H9 (cell line): ENCODE measurements at regions not wholly inside any gene's neighbourhood (a gene's known extent, or its start where the extent isn't known, plus 50 kb on each side); places are given as distances from the start of the nearest gene placed in this dataset.

Experiments used
- DNase-seq: peaks from one replicate; pipeline ENCODE4 v3.0.0-alpha.2; 2017
- H2AFZ ChIP-seq: one replicate; pipeline ENCODE4 v1.6.1; 2013; ENCODE audit warnings: mild to moderate bottlenecking, low read length, control low read depth, moderate library complexity
- H2AK5ac ChIP-seq: 2 replicates; pipeline ENCODE4 v1.6.1; 2013; ENCODE audit warnings: low read length, control low read depth, mixed read lengths; ENCODE audit not compliant: insufficient read length
- H2BK120ac ChIP-seq: one replicate; pipeline ENCODE4 v1.6.1; 2013; ENCODE audit warnings: low read depth, mild to moderate bottlenecking, low read length, control low read depth, inconsistent platforms; ENCODE audit not compliant: poor library complexity, severe bottlenecking
- H2BK12ac ChIP-seq: 2 replicates; pipeline ENCODE4 v1.6.1; 2013; ENCODE audit warnings: low read length, control low read depth, mixed read lengths, low read depth; ENCODE audit not compliant: insufficient read length
- H2BK15ac ChIP-seq: 2 replicates; pipeline ENCODE4 v1.6.1; 2013; ENCODE audit warnings: low read depth, low read length, control low read depth
- H2BK20ac ChIP-seq: one replicate; pipeline ENCODE4 v1.6.1; 2013; ENCODE audit warnings: low read depth, mild to moderate bottlenecking, low read length, control low read depth, inconsistent platforms; ENCODE audit not compliant: poor library complexity, severe bottlenecking
- H2BK5ac ChIP-seq: 2 replicates; pipeline ENCODE4 v1.6.1; 2013; ENCODE audit warnings: low read length, control low read depth, mixed read lengths; ENCODE audit not compliant: insufficient read length
- H3K14ac ChIP-seq: 2 replicates; pipeline ENCODE4 v1.6.1; 2013; ENCODE audit warnings: low read length, control low read depth; ENCODE audit not compliant: insufficient read depth
- H3K18ac ChIP-seq: 2 replicates; pipeline ENCODE4 v1.6.1; 2013; ENCODE audit warnings: low read depth, mild to moderate bottlenecking, mixed read lengths, low read length, control low read depth; ENCODE audit not compliant: insufficient read length
- H3K23ac ChIP-seq: 2 replicates; pipeline ENCODE4 v1.6.1; 2013; ENCODE audit warnings: low read length, control low read depth, mixed read lengths, low read depth; ENCODE audit not compliant: insufficient read length
- H3K23me2 ChIP-seq: 2 replicates; pipeline ENCODE4 v1.6.1; 2013; ENCODE audit warnings: low read depth, mild to moderate bottlenecking, mixed read lengths, low read length, control low read depth; ENCODE audit not compliant: insufficient read length, poor library complexity, severe bottlenecking
- H3K27ac ChIP-seq: 2 replicates; pipeline ENCODE4 v1.5.1; 2013; ENCODE audit warnings: low read length, control low read depth, mixed read lengths, low read depth; ENCODE audit not compliant: insufficient read length
- H3K27me3 ChIP-seq: 2 replicates; pipeline ENCODE4 v1.6.1; 2013; ENCODE audit warnings: low read length, control low read depth, inconsistent platforms; ENCODE audit not compliant: insufficient read depth
- H3K4ac ChIP-seq: 2 replicates; pipeline ENCODE4 v1.6.1; 2013; ENCODE audit warnings: low read depth, mild to moderate bottlenecking, control low read depth, inconsistent platforms, low read length, moderate library complexity
- H3K4me1 ChIP-seq: 2 replicates; pipeline ENCODE4 v1.6.1; 2013; ENCODE audit warnings: low read length, control low read depth, inconsistent platforms; ENCODE audit not compliant: insufficient read depth
- H3K4me2 ChIP-seq: 2 replicates; pipeline ENCODE4 v1.6.1; 2013; ENCODE audit warnings: low read length, control low read depth, mixed read lengths; ENCODE audit not compliant: insufficient read length, insufficient read depth
- H3K56ac ChIP-seq: 2 replicates; pipeline ENCODE4 v1.6.1; 2013; ENCODE audit warnings: low read depth, mild to moderate bottlenecking, mixed read lengths, low read length, control low read depth; ENCODE audit not compliant: insufficient read length
- H3K79me1 ChIP-seq: 2 replicates; pipeline ENCODE4 v1.6.1; 2013; ENCODE audit warnings: low read depth, mild to moderate bottlenecking, moderate library complexity, low read length, control low read depth, inconsistent platforms; ENCODE audit not compliant: insufficient read depth, poor library complexity, severe bottlenecking
- H3K79me2 ChIP-seq: 2 replicates; pipeline ENCODE4 v1.6.1; 2013; ENCODE audit warnings: low read length, control low read depth, inconsistent platforms; ENCODE audit not compliant: insufficient read depth
- H3K9ac ChIP-seq: 2 replicates; pipeline ENCODE4 v1.6.1; 2013; ENCODE audit warnings: low read length, control low read depth, mixed read lengths; ENCODE audit not compliant: insufficient read length; ENCODE audit errors: extremely low read depth
- H3K9me3 ChIP-seq: one replicate; pipeline ENCODE4 v1.6.1; 2013; ENCODE audit warnings: low read depth, low read length, inconsistent platforms; ENCODE audit not compliant: control insufficient read depth
- H3T11ph ChIP-seq: one replicate; pipeline ENCODE4 v1.6.1; 2013; ENCODE audit warnings: mild to moderate bottlenecking, low read length, control low read depth, inconsistent platforms
- H4K20me1 ChIP-seq: one replicate; pipeline ENCODE4 v1.6.1; 2013; ENCODE audit not compliant: control insufficient read depth, insufficient read length, insufficient read depth
- H4K5ac ChIP-seq: 2 replicates; pipeline ENCODE4 v1.6.1; 2013; ENCODE audit warnings: low read depth, mild to moderate bottlenecking, mixed read lengths, low read length, control low read depth; ENCODE audit not compliant: insufficient read length
- H4K8ac ChIP-seq: replicated peaks from 2 replicates; pipeline ENCODE4 v1.6.1; 2013; ENCODE audit warnings: low read length, control low read depth, mixed read lengths, low read depth; ENCODE audit not compliant: insufficient read length
- H4K91ac ChIP-seq: 2 replicates; pipeline ENCODE4 v1.6.1; 2013; ENCODE audit warnings: low read depth, mild to moderate bottlenecking, moderate library complexity, mixed read lengths, low read length, control low read depth; ENCODE audit not compliant: insufficient read length
- H3K27ac Mint-ChIP-seq, 3 experiments: 2 replicates in 2 of 3; 3 replicates in 1 of 3; pipeline ENCODE4 v1.8.0; 2020 to 2021; ENCODE audit warnings: mixed read lengths in 3 of 3, mild to moderate bottlenecking in 1 of 3, moderate library complexity in 1 of 3
- H3K27me3 Mint-ChIP-seq: 2 replicates; pipeline ENCODE4 v1.8.0; 2021; ENCODE audit warnings: low read depth, mild to moderate bottlenecking, moderate library complexity, mixed read lengths
- H3K36me3 Mint-ChIP-seq, 3 experiments: 2 replicates in 2 of 3; 3 replicates in 1 of 3; pipeline ENCODE4 v1.8.0; 2020 to 2021; ENCODE audit warnings: low read depth in 3 of 3, mixed read lengths in 3 of 3; ENCODE audit not compliant: insufficient read depth in 1 of 3
- H3K4me1 Mint-ChIP-seq, 2 experiments: 2 replicates each; pipeline ENCODE4 v1.8.0; 2020; ENCODE audit warnings: mixed read lengths in 2 of 2
- H3K4me3 Mint-ChIP-seq, 2 experiments: 2 replicates in 1 of 2; 3 replicates in 1 of 2; pipeline ENCODE4 v1.8.0; 2020 to 2021; ENCODE audit warnings: mild to moderate bottlenecking in 2 of 2, mixed read lengths in 2 of 2, moderate library complexity in 1 of 2
- H3K9me3 Mint-ChIP-seq, 2 experiments: 2 replicates in 1 of 2; 3 replicates in 1 of 2; pipeline ENCODE4 v1.8.0; 2020; ENCODE audit warnings: mild to moderate bottlenecking in 2 of 2, mixed read lengths in 2 of 2, moderate library complexity in 1 of 2
- CTCF ChIP-seq: fragments of 200-600 bp; sonication (generic); conservative IDR thresholded peaks from 3 replicates; pipeline ENCODE4 v1.8.0; 2021; ENCODE audit warnings: antibody characterized with exemption, mild to moderate bottlenecking
- WGBS: extraction: QIAGEN DNeasy Blood & Tissue Kit; methylation state at CpG from one replicate; pipeline ENCODE4 v1.1.7; 2013; ENCODE audit warnings: missing lambda C conversion rate, low lambda C conversion rate, mixed read lengths; ENCODE audit not compliant: insufficient read length; ENCODE audit errors: extremely low coverage; 5-methylcytosine and 5-hydroxymethylcytosine counted together

GRCh38 chr10:29158066-29158465 is 130.8 kb upstream of the LYZL1 start:
- H4K91ac ChIP-seq: no peak overlapping the region
- H3K27ac Mint-ChIP-seq: no peak overlapping the region; a peak in 1 of 7 replicates
- H3K27me3 ChIP-seq: no peaks in the 10 kb centered on the region
- H4K8ac ChIP-seq: no peak overlapping the region
- H3K79me1 ChIP-seq: no peaks in the 10 kb centered on the region
- H3K27ac ChIP-seq: no peak overlapping the region
- no peak overlapping the region for H3K23ac ChIP-seq
- no CpG with 5 or more reads among the region's 4 CpGs for WGBS
- H3K4ac ChIP-seq: no peak overlapping the region
- H3K23me2 ChIP-seq: no peaks in the 10 kb centered on the region
- H2BK5ac ChIP-seq: no peak overlapping the region
- H3K36me3 Mint-ChIP-seq: peaks cover 0 to 4% (median 3%) of the 10 kb centered on the region in 3 experiments; a peak in 6 of 7 replicates
- H3K9me3 ChIP-seq: no peaks in the 10 kb centered on the region
- H3K27me3 Mint-ChIP-seq: no peaks in the 10 kb centered on the region
- no peak for TF ChIP-seq CTCF
- H3K56ac ChIP-seq: no peak overlapping the region
- H2BK120ac ChIP-seq: no peak overlapping the region
- no peak overlapping the region for H2BK20ac ChIP-seq
- no peak overlapping the region for H2BK12ac ChIP-seq
- H3K4me3 Mint-ChIP-seq: no peak overlapping the region
- H4K5ac ChIP-seq: no peak overlapping the region
- peaks cover 10% of the 10 kb centered on the region; the same call in 1 of the 2 replicates for H3K4me1 ChIP-seq
- H4K20me1 ChIP-seq: no peaks in the 10 kb centered on the region
- no peak overlapping the region for H2BK15ac ChIP-seq
- H3K9ac ChIP-seq: no peak overlapping the region
- H3K79me2 ChIP-seq: no peaks in the 10 kb centered on the region
- no peak overlapping the region for H3K14ac ChIP-seq
- H2AK5ac ChIP-seq: no peak overlapping the region
- peaks cover 3 to 6% of the 10 kb centered on the region in 2 experiments; a peak in 4 of 5 replicates for H3K9me3 Mint-ChIP-seq
- no peak overlapping the region for H3K4me2 ChIP-seq
- no peak for DNase-seq
- H3T11ph ChIP-seq: no peak overlapping the region
- H3K18ac ChIP-seq: no peak overlapping the region
- peaks cover 33 to 40% of the 10 kb centered on the region in 2 experiments for H3K4me1 Mint-ChIP-seq
- H2AFZ ChIP-seq: no peak overlapping the region
